IMR-90 (cell line): ENCODE measurements at regions not wholly inside any gene's neighbourhood (a gene's known extent, or its start where the extent isn't known, plus 50 kb on each side); places are given as distances from the start of the nearest gene placed in this dataset.

ENCODE experiments used
- ATAC-seq: fragments of 200-7000 bp; cut with Tn5 transposase; 2 replicates; pipeline ENCODE4 v1.9.1; 2020; ENCODE audit warnings: low read depth, mild to moderate bottlenecking, moderate library complexity
- BruUV-seq: library from RNA; stranded (reverse); fragments of 400-500 nt; replicated peaks from 2 replicates; lab custom pipeline; 2021; lab: Mats Ljungman, UMichigan
- CTCF ChIA-PET: fragments of 300-600 bp; formaldehyde crosslinking; extraction: SDS; loops from one replicate; lab custom pipeline; 2021; ENCODE audit warnings: antibody characterized with exemption; lab: Yijun Ruan, JAX
- POLR2A ChIA-PET: fragments of 300-600 bp; sonication (Branson Sonifier 250); formaldehyde crosslinking; loops from one replicate; lab custom pipeline; 2022; ENCODE audit warnings: antibody characterized with exemption; ENCODE audit not compliant: unreplicated experiment; lab: Charles Lee
- DNase-seq: peaks from one replicate; pipeline ENCODE4 v3.0.0; 2013
- H2AFZ ChIP-seq: replicated peaks from 2 replicates; pipeline ENCODE3; 2013; ENCODE audit warnings: low read length, mild to moderate bottlenecking; ENCODE audit not compliant: poor library complexity
- H2AK5ac ChIP-seq: 2 replicates; pipeline ENCODE4 v1.6.1; 2013; ENCODE audit warnings: low read depth, low read length, inconsistent platforms
- H2AK9ac ChIP-seq: replicated peaks from 2 replicates; pipeline ENCODE3; 2013; ENCODE audit warnings: mild to moderate bottlenecking, low read depth, low read length, moderate library complexity; ENCODE audit not compliant: poor library complexity
- H2BK120ac ChIP-seq: 2 replicates; pipeline ENCODE4 v1.6.1; 2013; ENCODE audit warnings: low read depth, low read length, inconsistent platforms
- H2BK15ac ChIP-seq: 3 replicates; pipeline ENCODE4 v1.6.1; 2013; ENCODE audit warnings: low read depth, low read length, inconsistent platforms
- H2BK20ac ChIP-seq: 2 replicates; pipeline ENCODE4 v1.6.1; 2013; ENCODE audit warnings: low read depth, mild to moderate bottlenecking, inconsistent platforms, low read length, moderate library complexity
- H2BK5ac ChIP-seq: 2 replicates; pipeline ENCODE4 v1.6.1; 2013; ENCODE audit warnings: mild to moderate bottlenecking, low read depth, low read length, inconsistent platforms; ENCODE audit not compliant: poor library complexity, severe bottlenecking
- H3K14ac ChIP-seq: replicated peaks from 2 replicates; pipeline ENCODE4 v1.6.1; 2013; ENCODE audit warnings: low read depth, low read length, inconsistent platforms
- H3K18ac ChIP-seq: 2 replicates; pipeline ENCODE4 v1.6.1; 2013; ENCODE audit warnings: low read depth, low read length, control low read depth
- H3K23ac ChIP-seq: 2 replicates; pipeline ENCODE4 v1.6.1; 2013; ENCODE audit warnings: low read depth, low read length, inconsistent platforms
- H3K27ac ChIP-seq: 2 replicates; pipeline ENCODE4 v1.5.1; 2013; ENCODE audit warnings: mild to moderate bottlenecking, control low read depth, low read length; ENCODE audit not compliant: insufficient read depth
- H3K27me3 ChIP-seq: 2 replicates; pipeline ENCODE4 v1.6.1; 2013; ENCODE audit warnings: low read length; ENCODE audit not compliant: control insufficient read depth, insufficient read depth
- H3K36me3 ChIP-seq: 2 replicates; pipeline ENCODE4 v1.6.1; 2013; ENCODE audit warnings: low read length, mixed read lengths; ENCODE audit not compliant: control insufficient read depth, insufficient read depth
- H3K4ac ChIP-seq: 2 replicates; pipeline ENCODE4 v1.6.1; 2013; ENCODE audit warnings: low read depth, low read length, inconsistent platforms
- H3K4me1 ChIP-seq: 2 replicates; pipeline ENCODE4 v1.6.1; 2013; ENCODE audit warnings: low read length, mixed read lengths; ENCODE audit not compliant: control insufficient read depth, insufficient read depth
- H3K4me2 ChIP-seq: 2 replicates; pipeline ENCODE4 v1.6.1; 2013; ENCODE audit warnings: low read depth, mild to moderate bottlenecking, control low read depth, low read length, moderate library complexity
- H3K4me3 ChIP-seq: 2 replicates; pipeline ENCODE4 v1.5.1; 2013; ENCODE audit warnings: low read depth, mild to moderate bottlenecking, control low read depth, low read length, moderate library complexity; ENCODE audit not compliant: insufficient read depth
- H3K56ac ChIP-seq: 2 replicates; pipeline ENCODE4 v1.6.1; 2013; ENCODE audit warnings: low read length, inconsistent platforms; ENCODE audit not compliant: insufficient read depth; ENCODE audit errors: extremely low read depth
- H3K79me1 ChIP-seq, 2 experiments: 2 replicates each; pipeline ENCODE4 v1.6.1; 2013; ENCODE audit warnings: low read length in 2 of 2, inconsistent platforms in 1 of 2, low read depth in 1 of 2
- H3K9ac ChIP-seq: 2 replicates; pipeline ENCODE4 v1.6.1; 2013; ENCODE audit warnings: low read depth, low read length, control low read depth
- H3K9me1 ChIP-seq: 2 replicates; pipeline ENCODE4 v1.6.1; 2013; ENCODE audit warnings: low read length, inconsistent platforms; ENCODE audit not compliant: insufficient read depth
- H3K9me3 ChIP-seq: 2 replicates; pipeline ENCODE4 v1.6.1; 2013; ENCODE audit warnings: low read length; ENCODE audit not compliant: control insufficient read depth, insufficient read depth
- H4K20me1 ChIP-seq: 2 replicates; pipeline ENCODE4 v1.6.1; 2013; ENCODE audit warnings: low read length, inconsistent platforms; ENCODE audit not compliant: insufficient read depth
- H4K5ac ChIP-seq: 2 replicates; pipeline ENCODE4 v1.6.1; 2013; ENCODE audit warnings: mild to moderate bottlenecking, low read depth, low read length, control low read depth
- H4K8ac ChIP-seq, 2 experiments: 2 replicates each; pipeline ENCODE4 v1.6.1; 2013; ENCODE audit warnings: low read depth in 2 of 2, low read length in 2 of 2, control low read depth in 1 of 2, inconsistent platforms in 1 of 2
- H4K91ac ChIP-seq: 2 replicates; pipeline ENCODE4 v1.6.1; 2013; ENCODE audit warnings: low read depth, low read length, inconsistent platforms; ENCODE audit not compliant: insufficient read depth
- POLR2A ChIP-seq: IDR thresholded peaks from 2 replicates; pipeline ENCODE4 v1.6.1; 2012; ENCODE audit warnings: mild to moderate bottlenecking, low read depth, low read length
- RAD21 ChIP-seq: IDR thresholded peaks from 2 replicates; pipeline ENCODE4 v1.6.1; 2012; ENCODE audit warnings: low read length, improper control_type of control experiment
- RFX5 ChIP-seq: IDR thresholded peaks from 2 replicates; pipeline ENCODE4 v1.8.0; 2012; ENCODE audit warnings: low read depth, mild to moderate bottlenecking, low read length, moderate library complexity
- WGBS, 2 experiments: methylation state at CpG; one replicate each; pipeline versions ENCODE4 v1.1.5 to v1.1.7; 2013; ENCODE audit warnings: missing lambda C conversion rate in 2 of 2; ENCODE audit not compliant: insufficient read length in 1 of 2; ENCODE audit errors: extremely low coverage in 2 of 2; 5-methylcytosine and 5-hydroxymethylcytosine counted together
- dilution Hi-C: fragments of 300-500 bp; cut with HindIII; formaldehyde crosslinking; loops from one replicate; pipeline ENCODE4 v1.14.3; 2018; ENCODE audit warnings: low sequenced_read_pairs; ENCODE audit not compliant: unreplicated experiment
- in situ Hi-C: fragments of 300-500 bp; cut with MboI; formaldehyde crosslinking; loops from 3 replicates; pipeline ENCODE4 v1.14.3; 2019; ENCODE audit warnings: low sequenced_read_pairs, inconsistent platforms, mixed read lengths
- intact Hi-C: fragments of 100-400 bp; cut with micrococcal nuclease; formaldehyde crosslinking; loops from 2 replicates; pipeline ENCODE4 v1.10.0; 2022

DNA sequence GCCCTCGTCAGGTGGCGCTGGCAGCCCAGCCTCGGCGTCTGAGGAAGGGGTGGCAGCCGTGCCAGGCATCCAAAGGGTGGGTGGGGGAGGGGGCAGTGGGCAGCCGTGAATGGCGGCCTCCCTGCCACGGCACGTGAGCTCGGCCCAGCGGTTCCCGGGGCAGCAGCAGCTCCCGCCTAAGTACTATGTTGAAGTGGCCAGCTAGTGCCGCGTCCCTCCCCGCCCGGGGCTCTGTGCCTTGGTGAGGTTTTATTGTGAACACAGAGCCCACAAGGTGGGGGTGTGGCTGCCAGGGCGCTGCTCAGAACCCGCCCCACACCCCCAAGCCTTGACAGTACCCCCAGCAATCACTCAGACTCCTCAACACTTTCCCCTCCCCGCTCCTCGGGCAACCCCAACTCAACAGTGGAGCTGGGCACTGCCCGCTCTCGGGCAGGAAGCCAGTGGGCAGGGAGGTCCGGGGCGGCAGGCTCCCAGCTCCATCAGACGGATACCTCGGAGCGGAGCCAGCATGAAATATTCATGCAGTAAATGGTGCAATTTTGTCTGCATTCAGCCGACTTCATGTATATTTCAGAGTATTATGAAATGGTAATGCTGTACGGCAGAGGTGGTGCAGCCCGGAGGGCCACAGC is 80.4 kb downstream of the ENGASE start:
- H2BK120ac ChIP-seq: no peak overlapping the region
- no peak overlapping the region for H3K56ac ChIP-seq
- H2BK20ac ChIP-seq: no peak overlapping the region
- H2BK15ac ChIP-seq: no peak overlapping the region
- no peak overlapping the region for H2BK5ac ChIP-seq
- POLR2A ChIA-PET: no interaction called here
- 61% methylated on average over 10 of the region's 31 CpGs; no CpG with 5 or more reads in 1 of the 2 experiments for WGBS, 2 experiments
- H3K27me3 ChIP-seq: peaks cover 6% of the 10 kb centered on the region; the same call in 1 of the 2 replicates
- no peak overlapping the region for H4K8ac ChIP-seq
- CTCF ChIA-PET: no interaction called here
- dilution Hi-C loops (no loop called here), intact Hi-C loops (no loop called here), in situ Hi-C loops (no loop called here)
- no peaks in the 10 kb centered on the region for H3K9me1 ChIP-seq
- H3K4me2 ChIP-seq: no peak overlapping the region
- H2AK9ac ChIP-seq: no peak overlapping the region
- no peaks in the 10 kb centered on the region for H3K36me3 ChIP-seq
- DNase-seq (no peak), ATAC-seq (no peak)
- no peaks in the 10 kb centered on the region for H3K79me1 ChIP-seq
- H3K4me3 ChIP-seq: no peak overlapping the region
- no peak overlapping the region for H2AK5ac ChIP-seq
- no peak overlapping the region for H4K91ac ChIP-seq
- H3K4ac ChIP-seq: no peak overlapping the region
- no peak overlapping the region for H3K27ac ChIP-seq
- H3K23ac ChIP-seq: no peak overlapping the region
- H3K9ac ChIP-seq: no peak overlapping the region
- no peak overlapping the region for H2AFZ ChIP-seq
- BruUV-seq: no TSS peak
- H3K18ac ChIP-seq: no peak overlapping the region
- no peaks in the 10 kb centered on the region; the same call in 1 of the 2 replicates for H4K20me1 ChIP-seq
- H3K14ac ChIP-seq: no peak overlapping the region
- H3K4me1 ChIP-seq: no peaks in the 10 kb centered on the region
- no peak for TF ChIP-seq RFX5
- TF ChIP-seq POLR2A: no peak
- TF ChIP-seq RAD21: no peak
- no peaks in the 10 kb centered on the region for H3K9me3 ChIP-seq
- H4K5ac ChIP-seq: no peak overlapping the region
